ENCODE measurements at regions not wholly inside any gene's neighbourhood (a gene's known extent, or its start where the extent isn't known, plus 50 kb on each side); places are given as distances from the start of the nearest gene placed in this dataset.

- H3K4me3 ChIP-seq = no peak overlapping the region
- Mint-ChIP-seq H3K27ac (no peak overlapping the region), H3K27me3 (ENCODE audit: insufficient read depth, low read depth, poor library complexity) (peaks cover 3% of the 10 kb centered on the region), H3K4me1 (no peaks in the 10 kb centered on the region), H3K9me3 (no peaks in the 10 kb centered on the region; the same call in 2 of the 3 replicates), H3K4me3 (no peak overlapping the region), H3K36me3 (ENCODE audit: low read depth) (no peaks in the 10 kb centered on the region)
- H3K79me2 ChIP-seq (replicated peaks; ENCODE audit: insufficient read depth) = no peaks in the 10 kb centered on the region
- no peak overlapping the region for H3K27ac ChIP-seq (ENCODE audit: low read depth)
- no peaks in the 10 kb centered on the region for H3K9me2 ChIP-seq (ENCODE audit: insufficient read depth)
- no peaks in the 10 kb centered on the region for H4K20me1 ChIP-seq (replicated peaks; ENCODE audit: insufficient read depth)
- TF ChIP-seq NANOG (IDR thresholded peaks at IDR 0.05; ENCODE audit: borderline replicate concordance) (no peak), ETS1 (IDR thresholded peaks at IDR 0.05) (no peak), ZNF331 (CRISPR knock-in tag; IDR thresholded peaks at IDR 0.05; ENCODE audit: low read depth) (no peak), REST (IDR thresholded peaks at IDR 0.05; ENCODE audit: unreplicated experiment) (no peak), CREB1 (CRISPR knock-in tag; IDR thresholded peaks at IDR 0.05; ENCODE audit: low read depth) (no peak), POLR2AphosphoS5 (IDR thresholded peaks at IDR 0.05; ENCODE audit: low read depth) (no peak), JUNB (IDR thresholded peaks at IDR 0.05; ENCODE audit: unreplicated experiment) (no peak), CTCF (conservative IDR thresholded peaks at IDR 0.05; ENCODE audit: low read depth in 2 of 2) (no peak), ZNF462 (CRISPR knock-in tag; IDR thresholded peaks at IDR 0.05) (no peak), ZNF114 (CRISPR knock-in tag; IDR thresholded peaks at IDR 0.05) (no peak), EZH2 (IDR thresholded peaks at IDR 0.05; ENCODE audit: low read depth, unreplicated experiment) (no peak), STAT1 (IDR thresholded peaks at IDR 0.05; ENCODE audit: unreplicated experiment) (no peak), EZH2phosphoT487 (IDR thresholded peaks at IDR 0.05; ENCODE audit: unreplicated experiment) (no peak)
- no peak for ATAC-seq
- H2AFZ ChIP-seq = no peak overlapping the region
- DNase-seq (ENCODE audit: low spot score) = no peak
- H3K36me3 ChIP-seq (ENCODE audit: insufficient read depth) = no peaks in the 10 kb centered on the region
- no peak overlapping the region for H3K4me2 ChIP-seq
- no peaks in the 10 kb centered on the region for H3F3A ChIP-seq (replicated peaks; ENCODE audit: low read depth)
- no peaks in the 10 kb centered on the region for H3K4me1 ChIP-seq (ENCODE audit: insufficient read depth)
- no peaks in the 10 kb centered on the region for H3K27me3 ChIP-seq (ENCODE audit: insufficient read depth)
Observed at GRCh38 chrX:114210879-114211278, 373.0 kb upstream of the HTR2C start.

All from GM23338 (cell line).